ENCODE measurements at regions not wholly inside any gene's neighbourhood (a gene's known extent, or its start where the extent isn't known, plus 50 kb on each side); places are given as distances from the start of the nearest gene placed in this dataset.

DNA sequence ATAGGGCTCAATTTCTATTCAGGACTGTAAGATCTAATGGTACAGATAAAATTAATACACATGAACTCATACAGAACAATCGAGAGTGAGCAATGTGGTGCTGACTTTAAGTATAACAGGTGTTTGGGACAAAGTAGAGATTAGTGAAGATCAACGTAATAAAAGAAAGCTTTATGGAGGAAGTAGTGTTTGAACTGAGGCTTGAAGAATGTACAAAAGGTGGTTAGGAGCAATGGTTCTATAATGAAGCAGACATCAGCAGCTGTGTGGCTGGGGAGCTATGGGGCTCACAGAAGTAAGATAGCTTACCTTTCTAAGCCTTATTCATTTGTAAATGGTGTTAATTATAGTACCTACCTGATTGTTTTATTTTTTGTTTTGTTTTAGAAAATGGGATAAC is 275.4 kb upstream of the RGMB start:
- TF ChIP-seq NFRKB (IDR thresholded peaks at IDR 0.05) (no peak), BHLHE40 (IDR thresholded peaks at IDR 0.05; ENCODE audit: borderline replicate concordance) (no peak), LEF1 (IDR thresholded peaks at IDR 0.05; ENCODE audit: borderline replicate concordance) (no peak), FOXM1 (IDR thresholded peaks at IDR 0.05; ENCODE audit: borderline replicate concordance) (no peak), TARDBP (IDR thresholded peaks at IDR 0.05) (no peak), SUZ12 (IDR thresholded peaks at IDR 0.05) (no peak)
- TF ChIP-seq, protein P1, sequence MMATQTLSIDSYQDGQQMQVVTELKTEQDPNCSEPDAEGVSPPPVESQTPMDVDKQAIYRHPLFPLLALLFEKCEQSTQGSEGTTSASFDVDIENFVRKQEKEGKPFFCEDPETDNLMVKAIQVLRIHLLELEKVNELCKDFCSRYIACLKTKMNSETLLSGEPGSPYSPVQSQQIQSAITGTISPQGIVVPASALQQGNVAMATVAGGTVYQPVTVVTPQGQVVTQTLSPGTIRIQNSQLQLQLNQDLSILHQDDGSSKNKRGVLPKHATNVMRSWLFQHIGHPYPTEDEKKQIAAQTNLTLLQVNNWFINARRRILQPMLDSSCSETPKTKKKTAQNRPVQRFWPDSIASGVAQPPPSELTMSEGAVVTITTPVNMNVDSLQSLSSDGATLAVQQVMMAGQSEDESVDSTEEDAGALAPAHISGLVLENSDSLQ (IDR thresholded peaks at IDR 0.05) = no peak
